Endothelial cell (in vitro differentiated cells): ENCODE measurements at regions not wholly inside any gene's neighbourhood (a gene's known extent, or its start where the extent isn't known, plus 50 kb on each side); places are given as distances from the start of the nearest gene placed in this dataset.

Source experiments
- DNase-seq: peaks from one replicate; pipeline ENCODE4 v3.0.0; 2021; ENCODE audit warnings: low spot score
- H3K27ac Mint-ChIP-seq: one replicate; pipeline ENCODE4 v1.8.0; 2021; ENCODE audit warnings: mixed read lengths, inconsistent platforms; ENCODE audit not compliant: unreplicated experiment
- H3K27me3 Mint-ChIP-seq: one replicate; pipeline ENCODE4 v1.8.0; 2021; ENCODE audit warnings: mild to moderate bottlenecking, moderate library complexity, mixed read lengths, inconsistent platforms; ENCODE audit not compliant: unreplicated experiment
- H3K36me3 Mint-ChIP-seq: one replicate; pipeline ENCODE4 v1.8.0; 2021; ENCODE audit warnings: mild to moderate bottlenecking, low read depth, mixed read lengths, inconsistent platforms; ENCODE audit not compliant: unreplicated experiment
- H3K4me1 Mint-ChIP-seq: one replicate; pipeline ENCODE4 v1.8.0; 2021; ENCODE audit warnings: mild to moderate bottlenecking, mixed read lengths, inconsistent platforms; ENCODE audit not compliant: unreplicated experiment
- H3K4me3 Mint-ChIP-seq: one replicate; pipeline ENCODE4 v1.8.0; 2021; ENCODE audit warnings: mild to moderate bottlenecking, mixed read lengths, inconsistent platforms; ENCODE audit not compliant: unreplicated experiment
- H3K9me3 Mint-ChIP-seq: one replicate; pipeline ENCODE4 v1.8.0; 2021; ENCODE audit warnings: mixed read lengths, inconsistent platforms; ENCODE audit not compliant: unreplicated experiment
- TF ChIP-seq, protein P1 (sequence below): fragments of 200-600 bp; sonication (generic); IDR thresholded peaks from one replicate; pipeline ENCODE4 v1.5.0; 2021; ENCODE audit warnings: antibody characterized with exemption; ENCODE audit not compliant: unreplicated experiment

DNA sequence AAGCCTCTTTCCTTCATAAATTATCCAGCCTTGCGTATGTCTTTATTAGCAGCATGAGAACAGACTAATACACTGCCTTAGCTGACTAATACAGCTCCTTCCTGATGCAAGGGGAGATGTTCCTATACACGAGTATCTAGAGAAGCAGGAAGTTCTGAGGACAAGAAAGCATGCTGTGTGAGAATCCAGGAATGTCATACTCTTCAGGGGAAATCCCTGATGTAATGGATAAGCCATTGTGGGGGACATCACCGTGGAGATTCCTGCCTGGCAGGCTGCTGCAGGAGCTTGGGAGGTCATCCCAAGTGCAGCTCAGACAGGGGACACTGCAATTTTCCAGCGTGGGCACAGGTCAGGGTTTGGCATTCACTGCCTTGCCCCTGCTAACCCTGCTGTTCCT, 476.9 kb downstream of the NR2F2 start:
- Mint-ChIP-seq H3K27ac (no peak overlapping the region), H3K27me3 (no peaks in the 10 kb centered on the region), H3K36me3 (no peaks in the 10 kb centered on the region), H3K4me1 (no peaks in the 10 kb centered on the region), H3K9me3 (no peaks in the 10 kb centered on the region), H3K4me3 (no peak overlapping the region)
- TF ChIP-seq, protein P1, sequence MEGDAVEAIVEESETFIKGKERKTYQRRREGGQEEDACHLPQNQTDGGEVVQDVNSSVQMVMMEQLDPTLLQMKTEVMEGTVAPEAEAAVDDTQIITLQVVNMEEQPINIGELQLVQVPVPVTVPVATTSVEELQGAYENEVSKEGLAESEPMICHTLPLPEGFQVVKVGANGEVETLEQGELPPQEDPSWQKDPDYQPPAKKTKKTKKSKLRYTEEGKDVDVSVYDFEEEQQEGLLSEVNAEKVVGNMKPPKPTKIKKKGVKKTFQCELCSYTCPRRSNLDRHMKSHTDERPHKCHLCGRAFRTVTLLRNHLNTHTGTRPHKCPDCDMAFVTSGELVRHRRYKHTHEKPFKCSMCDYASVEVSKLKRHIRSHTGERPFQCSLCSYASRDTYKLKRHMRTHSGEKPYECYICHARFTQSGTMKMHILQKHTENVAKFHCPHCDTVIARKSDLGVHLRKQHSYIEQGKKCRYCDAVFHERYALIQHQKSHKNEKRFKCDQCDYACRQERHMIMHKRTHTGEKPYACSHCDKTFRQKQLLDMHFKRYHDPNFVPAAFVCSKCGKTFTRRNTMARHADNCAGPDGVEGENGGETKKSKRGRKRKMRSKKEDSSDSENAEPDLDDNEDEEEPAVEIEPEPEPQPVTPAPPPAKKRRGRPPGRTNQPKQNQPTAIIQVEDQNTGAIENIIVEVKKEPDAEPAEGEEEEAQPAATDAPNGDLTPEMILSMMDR = no peak
- no peak for DNase-seq

DNA sequence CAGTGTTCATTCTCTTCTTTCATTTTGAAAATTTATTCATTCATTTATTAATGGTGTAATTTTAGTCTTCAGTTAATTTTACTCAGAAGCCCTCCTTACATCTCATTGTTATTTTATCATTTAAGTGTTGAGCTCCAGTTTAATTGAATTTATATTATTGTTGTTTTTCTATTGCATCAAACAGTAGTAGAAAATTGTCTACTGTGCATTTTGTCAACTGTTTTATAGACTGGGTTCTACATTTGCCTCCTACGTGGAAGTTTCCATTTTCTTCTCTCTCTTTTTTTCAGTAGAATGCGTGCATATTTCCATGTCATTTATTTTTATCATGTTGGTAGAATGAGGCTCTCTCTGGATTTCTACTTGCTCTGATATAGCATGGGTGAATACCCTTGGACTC, 487.4 kb downstream of the NR2F2 start:
- TF ChIP-seq, protein P1 = no peak
- Mint-ChIP-seq H3K27ac (no peak overlapping the region), H3K4me3 (no peak overlapping the region), H3K4me1 (peaks cover 2% of the 10 kb centered on the region), H3K9me3 (no peaks in the 10 kb centered on the region), H3K27me3 (no peaks in the 10 kb centered on the region), H3K36me3 (no peaks in the 10 kb centered on the region)
- no peak for DNase-seq

DNA sequence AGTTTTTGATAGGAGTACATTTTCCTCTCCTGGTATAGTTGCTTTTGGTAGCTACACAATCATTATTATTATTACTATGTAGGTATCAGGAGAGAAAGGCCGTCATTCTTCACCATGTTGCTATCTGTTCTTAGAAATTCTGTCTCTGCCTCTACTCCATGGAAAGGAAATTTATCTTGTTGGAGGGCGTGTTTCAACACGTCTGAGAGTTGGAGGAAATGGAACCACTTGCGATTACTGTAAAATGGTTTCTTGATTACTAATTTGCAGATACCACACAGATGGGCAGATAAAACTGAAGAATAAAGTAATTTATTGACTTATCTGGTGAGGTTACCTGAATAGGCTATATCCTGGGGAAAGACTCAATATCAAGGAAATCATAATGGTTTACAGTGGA, 488.4 kb downstream of the NR2F2 start:
- no peak for DNase-seq
- H3K27ac Mint-ChIP-seq = no peak overlapping the region
- no peaks in the 10 kb centered on the region for H3K36me3 Mint-ChIP-seq
- H3K4me1 Mint-ChIP-seq = peaks cover 2% of the 10 kb centered on the region
- no peak overlapping the region for H3K4me3 Mint-ChIP-seq
- no peaks in the 10 kb centered on the region for H3K27me3 Mint-ChIP-seq
- TF ChIP-seq, protein P1 = no peak
- no peaks in the 10 kb centered on the region for H3K9me3 Mint-ChIP-seq

DNA sequence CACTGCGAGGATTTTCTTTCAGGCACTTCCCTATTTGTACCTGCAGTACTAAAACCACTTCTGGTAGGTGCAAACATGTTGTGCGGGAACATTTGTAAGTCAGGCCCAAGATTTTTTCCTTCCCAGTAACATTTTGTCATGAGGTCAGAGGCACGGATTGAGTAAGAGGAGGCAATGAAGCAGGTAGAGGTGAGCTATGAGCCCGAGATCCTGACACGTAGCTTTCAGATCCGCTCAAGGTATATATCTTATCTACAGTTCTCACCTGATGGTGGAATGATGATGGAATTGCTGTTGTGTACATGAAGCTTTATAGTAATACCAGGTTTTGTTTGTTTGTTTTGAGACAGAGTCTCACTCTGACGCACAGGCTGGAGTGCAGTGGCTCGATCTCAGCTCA, 497.5 kb downstream of the NR2F2 start:
- Mint-ChIP-seq H3K4me1 (no peaks in the 10 kb centered on the region), H3K36me3 (no peaks in the 10 kb centered on the region), H3K9me3 (no peaks in the 10 kb centered on the region), H3K27me3 (peaks cover 3% of the 10 kb centered on the region), H3K27ac (no peak overlapping the region), H3K4me3 (no peak overlapping the region)
- DNase-seq = no peak
- TF ChIP-seq, protein P1 = no peak

DNA sequence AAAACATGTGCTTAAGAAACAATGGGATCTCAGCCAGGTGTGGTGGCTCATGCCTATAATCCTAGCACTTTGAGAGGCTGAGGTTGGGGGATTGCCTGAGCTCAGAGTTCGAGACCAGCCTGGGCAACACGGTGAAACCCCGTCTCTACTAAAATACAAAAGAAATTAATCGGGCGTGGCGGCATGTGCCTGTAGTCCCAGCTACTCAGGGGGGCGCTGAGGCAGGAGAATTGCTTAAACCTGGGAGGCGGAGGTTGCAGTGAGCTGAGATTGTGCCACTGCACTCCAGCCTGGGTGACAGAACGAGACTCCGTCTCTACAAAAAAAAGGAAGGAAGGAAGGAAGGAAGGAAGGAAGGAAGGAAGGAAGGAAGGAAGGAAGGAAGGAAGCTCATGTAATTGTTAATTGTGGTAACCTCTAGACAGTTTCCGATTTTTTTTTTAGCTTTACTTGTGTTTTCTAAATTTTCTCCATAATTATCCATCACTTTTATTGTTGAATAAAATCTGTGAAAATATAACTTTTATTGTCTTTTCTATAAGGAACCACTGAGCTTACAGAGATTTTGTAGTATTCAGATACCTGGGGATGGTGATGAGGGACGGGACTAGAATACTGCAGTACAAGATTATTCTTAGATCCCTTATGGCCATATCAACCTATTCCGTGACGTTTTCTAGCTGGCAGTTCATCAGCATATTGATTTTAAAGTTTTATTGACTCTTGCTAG, 506.9 kb downstream of the NR2F2 start:
- H3K9me3 Mint-ChIP-seq = no peaks in the 10 kb centered on the region
- TF ChIP-seq, protein P1 = no peak
- H3K27me3 Mint-ChIP-seq = no peaks in the 10 kb centered on the region
- H3K27ac Mint-ChIP-seq = no peak overlapping the region
- H3K36me3 Mint-ChIP-seq = no peaks in the 10 kb centered on the region
- no peak overlapping the region for H3K4me3 Mint-ChIP-seq
- H3K4me1 Mint-ChIP-seq = no peaks in the 10 kb centered on the region
- no peak for DNase-seq
